HepG2 (cell line): ENCODE measurements at regions not wholly inside any gene's neighbourhood (a gene's known extent, or its start where the extent isn't known, plus 50 kb on each side); places are given as distances from the start of the nearest gene placed in this dataset.

ENCODE experiments used
- ATAC-seq: fragments of 200-7000 bp; cut with Tn5 transposase; 3 replicates; pipeline ENCODE4 v1.9.1; 2020; ENCODE audit warnings: mild to moderate bottlenecking, moderate library complexity
- BruUV-seq: library from RNA; stranded (reverse); fragments of 400-500 nt; replicated peaks from 2 replicates; lab custom pipeline; 2021; lab: Mats Ljungman, UMichigan
- CTCF ChIA-PET: fragments of 300-600 bp; formaldehyde crosslinking; extraction: SDS; loops from one replicate; lab custom pipeline; 2021; ENCODE audit warnings: low total read pairs, inconsistent platforms, low intra/inter-chr PET ratio; lab: Yijun Ruan, JAX
- POLR2A ChIA-PET: fragments of 350-600 bp; sonication (Branson Sonifier 250); formaldehyde crosslinking; loops from one replicate; lab custom pipeline; 2020; ENCODE audit warnings: antibody characterized with exemption, inconsistent platforms; lab: Yijun Ruan, JAX
- DNase-seq: peaks from one replicate; pipeline ENCODE4 v3.0.0-alpha.2; 2015; ENCODE audit warnings: low spot score
- FAIRE-seq: peaks from 3 replicates; lab custom pipeline; 2011; peaks lifted over from hg19 to GRCh38; lab: Jason Lieb, UNC
- H2AFZ ChIP-seq: one replicate; pipeline ENCODE4 v1.6.1; 2011; ENCODE audit warnings: low read length, inconsistent platforms
- H3K27ac ChIP-seq: fragments of 300-600 bp; 3 replicates; pipeline ENCODE4 v1.8.0; 2011; ENCODE audit warnings: mixed run types, mild to moderate bottlenecking, mixed read lengths, low read length, inconsistent platforms; ENCODE audit not compliant: insufficient read depth; ENCODE audit errors: extremely low read length
- H3K27me3 ChIP-seq, 2 experiments: fragments of 200-600 bp in 1 of 2; 2 replicates in 1 of 2; 3 replicates in 1 of 2; pipeline versions ENCODE4 v1.6.0 to v1.8.0; 2011; ENCODE audit warnings: low read length in 2 of 2, mild to moderate bottlenecking in 2 of 2, moderate library complexity in 2 of 2, inconsistent platforms in 1 of 2; ENCODE audit not compliant: insufficient read depth in 2 of 2, control insufficient read depth in 1 of 2
- H3K36me3 ChIP-seq, 2 experiments: fragments of 200-600 bp in 1 of 2; replicated peaks in 1 of 2; 2 replicates in 1 of 2; 3 replicates in 1 of 2; pipeline versions ENCODE4 v1.5.1 to v1.8.0; 2011; ENCODE audit warnings: low read length in 2 of 2, inconsistent platforms in 1 of 2; ENCODE audit not compliant: insufficient read depth in 2 of 2, control insufficient read depth in 1 of 2
- H3K4me1 ChIP-seq: 2 replicates; pipeline ENCODE4 v1.5.1; 2012; ENCODE audit warnings: low read length, inconsistent platforms; ENCODE audit not compliant: insufficient read depth
- H3K4me2 ChIP-seq: 2 replicates; pipeline ENCODE4 v1.6.0; 2011; ENCODE audit warnings: low read depth, low read length, inconsistent platforms
- H3K4me3 ChIP-seq, 3 experiments: fragments of 200-600 bp in 1 of 3; sonication (generic), shearing (Covaris generic) in 1 of 3; replicated peaks in 1 of 3; 2 replicates each; pipeline ENCODE4 v1.5.1; 2011 to 2016; ENCODE audit warnings: low read length in 3 of 3, inconsistent platforms in 2 of 3, low read depth in 2 of 3, mild to moderate bottlenecking in 2 of 3, control low read depth in 1 of 3, mixed read lengths in 1 of 3; ENCODE audit not compliant: insufficient read depth in 1 of 3
- H3K79me2 ChIP-seq: one replicate; pipeline ENCODE4 v1.6.1; 2011; ENCODE audit warnings: low read length, inconsistent platforms; ENCODE audit not compliant: insufficient read depth
- H3K9ac ChIP-seq: 2 replicates; pipeline ENCODE4 v1.6.0; 2011; ENCODE audit warnings: mild to moderate bottlenecking, low read depth, low read length, inconsistent platforms; ENCODE audit not compliant: insufficient read depth
- H3K9me3 ChIP-seq: 2 replicates; pipeline ENCODE4 v1.5.1; 2012; ENCODE audit warnings: mild to moderate bottlenecking, low read length
- H4K20me1 ChIP-seq: 2 replicates; pipeline ENCODE4 v1.6.0; 2011; ENCODE audit warnings: inconsistent platforms, mild to moderate bottlenecking, low read length, moderate library complexity; ENCODE audit not compliant: insufficient read depth
- DBP ChIP-seq: sonication (generic); formaldehyde crosslinking; IDR thresholded peaks from 2 replicates; pipeline ENCODE4 v1.4.0; 2020; ENCODE audit warnings: missing genetic modification reagents; ENCODE audit errors: not compliant biosample characterization
- GATAD2A ChIP-seq: IDR thresholded peaks from 2 replicates; pipeline ENCODE4 v1.6.1; 2016
- MYNN ChIP-seq: sonication (generic); formaldehyde crosslinking; IDR thresholded peaks from 2 replicates; pipeline ENCODE4 v1.4.0; 2020; ENCODE audit warnings: mild to moderate bottlenecking, low read depth, missing genetic modification reagents
- RFXAP ChIP-seq: sonication (generic); formaldehyde crosslinking; IDR thresholded peaks from 2 replicates; pipeline ENCODE4 v1.4.0; 2020; ENCODE audit warnings: missing genetic modification reagents, borderline replicate concordance
- TBL1XR1 ChIP-seq: fragments of 150-350 bp; IDR thresholded peaks from 2 replicates; pipeline ENCODE4 v1.6.1; 2014; ENCODE audit warnings: borderline replicate concordance, low read length; ENCODE audit not compliant: partially characterized antibody
- ZBTB39 ChIP-seq: sonication (generic); formaldehyde crosslinking; IDR thresholded peaks from 2 replicates; pipeline ENCODE4 v1.5.0; 2020; ENCODE audit warnings: missing genetic modification reagents
- ZNF674 ChIP-seq: sonication (generic); formaldehyde crosslinking; IDR thresholded peaks from 2 replicates; pipeline ENCODE4 v1.5.0; 2020; ENCODE audit warnings: low read depth, mild to moderate bottlenecking, missing genetic modification reagents
- ZNF740 ChIP-seq: sonication (generic); formaldehyde crosslinking; IDR thresholded peaks from 2 replicates; pipeline ENCODE4 v1.4.0; 2020; ENCODE audit warnings: missing genetic modification reagents
- WGBS: methylation state at CpG from one replicate; pipeline ENCODE4 v1.1.6; 2017; ENCODE audit warnings: low lambda C conversion rate; 5-methylcytosine and 5-hydroxymethylcytosine counted together
- in situ Hi-C: cut with HindIII; loops from 2 replicates; pipeline ENCODE4 v1.10.0; 2017; ENCODE audit warnings: low pct_unique_long_range_greater_than_20kb; ENCODE audit not compliant: extremely low pct_ligation_motif_present
- intact Hi-C: fragments of 100-400 bp; cut with micrococcal nuclease; formaldehyde crosslinking; loops from one replicate; pipeline ENCODE4 v1.10.0; 2022; ENCODE audit not compliant: unreplicated experiment

DNA sequence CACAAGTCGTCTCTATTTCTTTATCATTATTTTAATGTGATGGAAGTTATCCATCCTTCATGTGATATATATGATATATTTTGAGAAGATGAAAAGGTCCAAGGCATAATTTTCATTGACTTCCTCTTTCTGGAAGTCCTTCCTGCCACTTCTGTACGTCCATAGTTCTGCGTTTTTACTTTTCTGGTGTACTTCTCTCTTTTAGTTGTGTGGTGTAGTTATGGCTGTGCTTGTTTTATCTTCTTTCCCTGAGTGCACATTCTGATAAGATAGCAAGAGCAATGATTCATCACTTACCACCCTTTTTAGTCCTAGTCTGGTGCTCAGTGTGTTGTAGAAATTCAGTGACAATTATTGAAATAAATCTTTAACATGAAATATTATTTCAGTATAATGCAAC, 231.3 kb upstream of the FERD3L start:
- Histone ChIP-seq H2AFZ (no peak overlapping the region), H4K20me1 (no peaks in the 10 kb centered on the region), H3K27me3 (no peaks in the 10 kb centered on the region), H3K4me2 (no peak overlapping the region), H3K9me3 (no peaks in the 10 kb centered on the region), H3K36me3 (no peaks in the 10 kb centered on the region), H3K27ac (no peak overlapping the region), H3K4me3 (no peak overlapping the region), H3K79me2 (no peaks in the 10 kb centered on the region), H3K9ac (no peak overlapping the region), H3K4me1 (no peaks in the 10 kb centered on the region)
- FAIRE-seq (no peak), ATAC-seq (no peak), DNase-seq (no peak)
- intact Hi-C loops (no loop called here), in situ Hi-C loops (no loop called here)
- WGBS, result 0% methylated on average over 3 of the region's 3 CpGs
- ChIA-PET POLR2A (no interaction called here), CTCF (no interaction called here)
- BruUV-seq, result no TSS peak
- TF ChIP-seq RFXAP (CRISPR knock-in tag), result no peak
- no peak for TF ChIP-seq TBL1XR1
- no peak for TF ChIP-seq DBP (CRISPR knock-in tag)
- TF ChIP-seq ZNF740 (CRISPR knock-in tag), result no peak
- TF ChIP-seq MYNN (CRISPR knock-in tag), result no peak
- TF ChIP-seq GATAD2A (CRISPR knock-in tag), result no peak
- no peak for TF ChIP-seq ZNF674 (CRISPR knock-in tag)
- TF ChIP-seq ZBTB39 (CRISPR knock-in tag), result no peak
